T47D (cell line): ENCODE measurements at regions not wholly inside any gene's neighbourhood (a gene's known extent, or its start where the extent isn't known, plus 50 kb on each side); places are given as distances from the start of the nearest gene placed in this dataset.

ENCODE experiments used
- DNase-seq, 2 experiments: peaks; one replicate each; pipeline versions ENCODE4 v3.0.0 to v3.0.0-alpha.2; 2011 to 2012; ENCODE audit warnings: low read depth in 1 of 2, low spot score in 1 of 2
- JUND ChIP-seq: IDR thresholded peaks from 2 replicates; pipeline ENCODE4 v1.6.1; 2012; ENCODE audit warnings: low read depth
- in situ Hi-C: cut with HindIII; loops from 2 replicates; pipeline ENCODE4 v1.10.0; 2016; ENCODE audit warnings: low sequenced_read_pairs, low pct_unique_long_range_greater_than_20kb

DNA sequence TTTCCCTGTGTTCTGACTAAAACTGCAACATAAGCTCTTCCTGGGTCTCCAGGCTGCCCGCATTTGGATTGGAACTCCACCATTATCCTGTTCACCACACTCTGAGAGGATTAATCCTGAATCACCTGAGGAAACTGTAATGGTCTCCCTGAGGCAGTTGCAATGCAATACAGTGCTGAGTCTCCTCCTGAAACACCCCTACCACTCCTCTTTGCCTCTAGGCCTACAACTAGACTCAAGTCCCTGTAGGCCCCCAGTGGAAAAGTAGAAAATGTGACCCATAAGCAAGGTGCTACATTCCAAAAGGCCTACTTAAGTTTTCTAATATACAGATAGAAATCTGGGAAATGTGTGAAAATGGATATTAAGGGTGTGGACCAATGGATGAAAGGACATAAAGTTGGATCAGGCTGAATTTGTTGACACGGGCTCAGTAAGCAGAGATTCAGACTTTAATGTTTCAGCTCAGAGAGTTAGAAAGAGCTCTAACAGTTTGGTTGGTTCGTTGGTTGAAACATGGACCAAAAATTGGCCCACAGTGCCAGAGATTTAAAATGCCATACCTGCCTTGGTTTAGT, 222.3 kb upstream of the ZC3H15 start:
- no peak for TF ChIP-seq JUND
- in situ Hi-C loops = no loop called here
- DNase-seq = no peak

DNA sequence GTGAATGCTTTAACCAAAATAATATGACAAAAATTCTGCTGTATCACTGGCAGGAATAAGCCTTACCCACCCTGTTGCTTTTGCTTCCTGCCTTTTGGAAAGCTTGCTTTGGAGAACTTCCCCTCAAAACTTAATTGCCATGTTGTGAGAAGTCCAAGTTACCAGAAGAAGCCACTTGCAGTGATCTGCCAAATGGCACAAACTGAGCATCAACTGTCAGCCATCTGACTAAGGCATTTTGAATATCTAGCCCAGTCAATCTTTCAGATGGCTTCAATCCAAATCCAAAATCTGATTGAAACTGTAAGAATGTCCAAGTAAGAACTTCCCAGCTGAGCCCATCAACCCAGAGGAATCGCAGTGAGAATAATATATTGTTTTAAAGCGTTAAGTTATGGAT, 216.5 kb upstream of the ZC3H15 start:
- no peak for TF ChIP-seq JUND
- in situ Hi-C loops = no loop called here
- DNase-seq = no peak

DNA sequence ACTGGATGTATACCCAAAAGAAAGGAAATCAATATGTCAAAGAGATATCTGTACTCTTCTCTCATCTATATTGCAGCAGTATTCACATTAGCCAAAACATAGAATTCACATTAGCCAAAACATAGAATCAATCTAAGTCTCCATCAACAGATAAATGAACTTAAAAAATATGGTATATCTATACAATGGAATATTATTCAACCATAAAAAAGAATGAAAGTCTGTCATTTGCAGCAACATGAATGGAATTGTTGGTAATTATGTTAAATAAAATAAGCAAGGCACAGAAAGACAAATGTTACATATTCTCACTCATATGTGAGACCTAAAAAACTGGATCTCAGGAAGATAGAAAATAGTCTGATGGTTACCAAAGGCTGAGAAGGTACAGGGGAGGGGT, 212.1 kb upstream of the ZC3H15 start:
- DNase-seq = no peak
- no peak for TF ChIP-seq JUND
- in situ Hi-C loops = no loop called here

DNA sequence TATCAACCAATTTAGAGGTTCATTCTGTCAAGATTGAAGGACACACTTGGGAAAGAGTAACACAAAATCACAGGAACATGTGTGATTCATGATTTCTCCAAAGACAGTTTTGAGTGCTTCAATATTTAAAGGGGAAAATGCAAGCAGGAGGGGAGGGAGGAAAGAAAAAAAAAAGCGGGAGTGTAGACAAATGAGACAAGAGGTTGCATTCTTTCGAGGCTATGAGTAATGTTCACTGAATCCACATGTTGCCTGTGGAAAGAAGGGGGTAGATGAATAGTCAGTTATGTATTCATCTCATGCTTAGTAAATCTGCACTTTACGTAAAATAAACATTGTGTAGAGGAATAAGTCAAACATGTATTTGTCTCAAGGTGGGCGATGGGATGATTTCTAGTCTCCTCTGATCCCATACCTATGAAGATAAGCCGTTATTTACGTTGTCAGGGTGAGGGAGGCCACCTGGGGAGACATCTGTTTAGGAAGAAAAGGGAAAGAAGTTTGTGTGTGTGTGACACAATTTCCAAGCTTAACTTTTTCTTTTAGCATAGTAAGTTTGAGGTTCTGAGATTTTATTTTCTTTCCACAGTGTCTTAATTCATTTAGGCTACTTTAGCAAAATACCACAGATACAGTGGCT, 211.0 kb upstream of the ZC3H15 start:
- in situ Hi-C loops = no loop called here
- no peak for DNase-seq
- no peak for TF ChIP-seq JUND

DNA sequence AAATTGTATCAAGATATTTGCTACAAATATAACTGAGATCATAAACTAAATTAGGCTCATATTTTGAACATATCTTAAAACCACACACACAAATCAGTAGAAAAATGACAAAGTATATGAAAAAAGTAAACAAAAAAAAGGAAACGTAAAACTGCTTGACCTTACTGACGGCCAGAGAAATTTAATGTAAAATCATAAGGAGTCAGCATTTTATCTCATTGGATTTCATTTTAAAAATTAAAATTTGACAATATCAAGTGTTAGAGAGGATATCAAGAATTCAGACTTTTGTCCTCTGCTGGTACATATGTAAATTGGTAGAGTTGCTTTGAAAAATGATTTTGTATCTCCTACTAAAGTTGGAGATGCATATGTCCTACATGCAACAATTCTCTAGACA, 209.2 kb upstream of the ZC3H15 start:
- no peak for DNase-seq
- in situ Hi-C loops = no loop called here
- TF ChIP-seq JUND = no peak

DNA sequence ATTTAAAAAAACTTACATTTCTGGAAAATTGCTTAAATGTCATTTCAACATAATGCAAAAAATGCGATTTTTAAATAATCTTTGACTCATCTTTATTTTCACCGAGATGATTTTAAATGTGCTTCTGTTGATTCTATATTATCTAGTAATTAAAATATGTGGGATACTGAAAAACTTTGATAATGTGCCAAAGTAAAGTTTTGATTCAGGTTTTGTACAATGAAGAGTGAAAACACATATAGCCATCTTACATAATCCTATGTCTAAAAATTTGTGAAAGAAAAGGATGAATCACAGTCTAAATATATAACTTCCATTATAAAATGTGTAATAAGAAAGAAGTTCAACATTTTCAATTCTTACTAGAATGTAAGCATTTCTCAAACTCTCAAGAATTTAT, 204.3 kb upstream of the ZC3H15 start:
- in situ Hi-C loops = no loop called here
- DNase-seq = no peak
- TF ChIP-seq JUND = no peak

DNA sequence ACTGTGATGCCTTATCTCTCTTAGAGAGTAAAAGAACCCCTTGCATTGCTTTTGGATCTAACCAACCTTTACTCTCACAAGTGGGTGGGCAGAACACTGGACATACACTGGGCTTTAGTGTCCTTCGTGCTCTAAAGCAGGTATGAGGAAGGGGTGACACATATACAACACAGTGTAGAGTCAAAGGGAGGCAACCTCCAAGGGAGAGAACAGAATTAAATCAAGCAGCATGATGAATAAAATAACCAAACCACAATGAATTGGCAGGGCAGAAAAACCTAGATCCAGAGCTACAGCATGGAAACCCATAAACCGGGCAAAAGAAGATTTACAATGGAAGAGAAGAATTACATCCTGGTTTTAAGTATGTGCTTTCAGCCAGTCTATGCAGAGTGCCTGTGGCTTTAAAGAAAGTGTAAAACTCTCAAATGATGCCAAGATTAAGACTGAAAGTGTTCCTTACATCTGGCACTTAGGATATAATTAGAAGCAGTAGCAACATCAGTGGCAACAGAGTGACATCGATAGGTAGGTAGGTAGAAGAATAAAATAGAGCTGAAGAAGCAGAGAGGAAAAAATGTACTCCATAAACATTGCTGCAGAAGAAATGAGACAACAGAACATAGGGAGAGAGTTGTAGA, 191.7 kb upstream of the ZC3H15 start:
- in situ Hi-C loops = no loop called here
- TF ChIP-seq JUND = no peak
- DNase-seq = no peak

DNA sequence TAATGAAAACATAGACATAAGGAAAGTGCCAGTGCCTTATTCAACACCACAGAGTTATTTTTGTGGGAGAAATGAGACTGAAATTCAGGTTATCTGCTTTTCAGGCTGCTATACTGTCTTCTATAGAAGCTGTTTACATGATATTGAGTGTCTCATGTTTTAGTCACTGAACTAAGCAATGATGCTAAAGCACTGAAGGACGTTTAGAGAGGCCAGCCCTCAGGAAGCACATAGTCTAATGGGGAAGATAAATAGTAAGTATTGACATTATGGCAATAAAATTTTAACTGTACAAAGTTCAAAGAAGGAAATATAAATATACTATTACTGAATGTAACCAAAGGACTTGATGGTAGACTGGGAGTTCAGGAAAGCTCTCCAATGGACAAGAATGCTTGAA, 186.4 kb upstream of the ZC3H15 start:
- in situ Hi-C loops = no loop called here
- no peak for TF ChIP-seq JUND
- DNase-seq = no peak

DNA sequence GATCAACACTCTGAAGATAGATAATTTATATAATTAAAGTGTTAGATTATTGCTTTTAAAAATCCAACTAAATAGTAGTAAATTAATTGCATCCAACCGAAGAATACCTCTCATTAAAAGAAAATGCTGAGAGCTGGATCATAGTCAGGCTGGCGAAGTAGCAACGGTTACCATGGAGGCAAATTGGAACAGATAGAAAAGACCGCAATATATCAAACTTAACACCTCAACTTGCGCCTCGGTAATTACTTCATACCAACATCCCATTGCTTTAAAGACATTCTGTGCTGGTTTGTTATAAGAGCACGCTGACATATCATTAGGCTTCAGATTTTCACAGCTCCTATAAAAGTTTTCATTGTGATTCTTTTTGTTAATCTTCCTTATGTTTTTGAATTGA, 183.8 kb upstream of the ZC3H15 start:
- no peak for TF ChIP-seq JUND
- in situ Hi-C loops = no loop called here
- DNase-seq = no peak

DNA sequence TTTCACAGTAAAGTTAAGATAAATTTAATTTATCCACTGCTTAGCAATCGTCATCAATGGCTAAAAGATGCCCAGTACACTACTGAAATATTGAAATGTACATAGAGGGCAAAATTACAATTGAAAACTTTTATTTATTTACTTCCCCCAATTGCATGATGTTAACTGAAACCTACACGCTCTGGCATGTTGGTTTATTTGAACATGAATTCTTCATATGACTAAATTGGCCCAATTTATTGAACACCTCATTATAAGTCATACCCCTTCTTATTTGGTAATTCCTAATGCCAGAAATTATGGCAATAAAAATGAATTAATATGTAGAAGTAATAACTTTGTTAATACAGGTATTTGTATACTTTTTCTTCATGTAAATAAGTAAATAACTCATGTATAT, 183.0 kb upstream of the ZC3H15 start:
- no peak for DNase-seq
- in situ Hi-C loops = no loop called here
- TF ChIP-seq JUND = no peak

DNA sequence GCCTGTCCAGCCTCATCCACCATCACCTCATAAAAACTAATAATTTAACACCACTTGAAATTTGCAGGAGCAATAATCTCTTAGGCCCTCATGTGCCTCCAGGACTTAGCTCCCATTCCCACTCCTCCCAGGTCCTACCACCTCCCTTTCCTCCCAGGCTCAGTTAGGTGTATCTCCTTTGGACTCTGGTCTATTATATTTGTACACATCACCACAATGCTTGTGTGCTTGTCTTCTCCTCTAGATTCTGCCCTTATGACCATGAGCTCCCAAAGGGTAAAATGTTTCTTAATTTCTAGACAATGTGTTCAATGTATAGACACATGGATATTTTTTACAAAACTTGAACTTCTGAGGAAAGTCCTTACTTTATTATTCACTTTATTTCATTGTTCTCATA, 182.0 kb upstream of the ZC3H15 start:
- TF ChIP-seq JUND = no peak
- in situ Hi-C loops = no loop called here
- no peak for DNase-seq

DNA sequence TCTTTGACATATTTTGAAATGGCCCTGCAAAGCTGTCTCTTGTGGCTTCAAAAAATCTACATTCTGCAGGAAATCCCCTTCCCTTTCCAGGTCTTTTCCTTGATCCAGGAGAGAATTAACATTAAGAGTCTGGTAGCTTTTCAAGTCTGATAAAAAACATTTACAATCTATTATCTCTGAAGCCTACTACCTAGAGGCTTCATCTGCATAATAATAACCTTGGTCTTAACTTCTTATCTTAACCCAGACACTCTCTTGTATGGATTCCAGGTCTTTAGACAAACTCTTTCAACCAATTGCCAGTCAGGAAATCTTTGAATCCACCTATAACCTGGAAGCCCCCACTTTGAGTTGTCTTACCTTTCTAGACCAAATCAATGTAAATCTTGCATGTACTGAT, 179.3 kb upstream of the ZC3H15 start:
- in situ Hi-C loops = no loop called here
- no peak for DNase-seq
- no peak for TF ChIP-seq JUND

DNA sequence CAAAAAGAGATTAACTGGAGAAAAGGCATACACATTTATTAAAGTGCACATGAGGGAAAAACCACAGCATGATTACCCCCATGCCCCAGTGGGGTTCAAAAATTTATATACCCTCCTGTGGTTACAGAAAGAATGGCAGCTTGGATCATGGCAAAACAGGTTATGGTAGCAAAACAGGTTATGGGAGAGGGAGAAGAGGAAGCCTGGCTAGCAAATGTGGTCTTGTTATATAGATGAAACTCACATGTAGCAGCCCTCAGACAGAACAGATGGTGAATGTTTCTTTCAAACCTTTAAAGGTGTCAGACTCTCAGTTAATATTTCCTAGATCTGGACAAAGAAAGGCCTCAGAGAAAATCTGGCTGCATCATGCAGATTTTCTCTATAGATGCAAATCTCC, 178.2 kb upstream of the ZC3H15 start:
- in situ Hi-C loops = no loop called here
- DNase-seq = peak in 1 of 2 experiments; percentile 58
- no peak for TF ChIP-seq JUND
